ENCODE measurements at regions not wholly inside any gene's neighbourhood (a gene's known extent, or its start where the extent isn't known, plus 50 kb on each side); places are given as distances from the start of the nearest gene placed in this dataset.

- CTCF ChIA-PET, result no interaction called here
- TF ChIP-seq ZFP69B (tag by site-specific recombination; IDR thresholded peaks at IDR 0.05) (no peak), GLIS2 (tag by site-specific recombination; IDR thresholded peaks at IDR 0.05) (no peak), ZNF311 (tag by site-specific recombination; IDR thresholded peaks at IDR 0.05; ENCODE audit: borderline replicate concordance) (no peak), ZNF707 (tag by site-specific recombination; IDR thresholded peaks at IDR 0.05) (no peak), ZSCAN30 (tag by site-specific recombination; IDR thresholded peaks at IDR 0.05) (no peak), ZFP3 (tag by site-specific recombination; IDR thresholded peaks at IDR 0.05; ENCODE audit: low read depth) (no peak), ZBTB6 (tag by site-specific recombination; IDR thresholded peaks at IDR 0.05) (no peak), ZNF837 (tag by site-specific recombination; IDR thresholded peaks at IDR 0.05) (no peak), ZNF558 (tag by site-specific recombination; IDR thresholded peaks at IDR 0.05) (no peak), ZNF549 (tag by site-specific recombination; IDR thresholded peaks at IDR 0.05) (no peak), ZNF560 (tag by site-specific recombination; IDR thresholded peaks at IDR 0.05; ENCODE audit: borderline replicate concordance) (no peak), ZNF654 (tag by site-specific recombination; IDR thresholded peaks at IDR 0.05; ENCODE audit: low read depth) (no peak), ZNF140 (tag by site-specific recombination; IDR thresholded peaks at IDR 0.05) (no peak), ZNF423 (tag by site-specific recombination; IDR thresholded peaks at IDR 0.05) (no peak)
These were observed 428.5 kb downstream of the CCDC91 start for GRCh38 chr12:28618772-28619171.

GRCh38 chr12:28620281-28620680, 430.0 kb downstream of the CCDC91 start:
- H3K4me1 ChIP-seq (ENCODE audit: control insufficient read depth, insufficient read depth, low read length), result peaks cover 5% of the 10 kb centered on the region; the same call in 1 of the 2 replicates
- TF ChIP-seq ZNF776 (tag by site-specific recombination; IDR thresholded peaks at IDR 0.05; ENCODE audit: borderline replicate concordance) (no peak), ZNF48 (tag by site-specific recombination; IDR thresholded peaks at IDR 0.05) (no peak), ZNF558 (tag by site-specific recombination; IDR thresholded peaks at IDR 0.05) (no peak), ZNF157 (tag by site-specific recombination; IDR thresholded peaks at IDR 0.05) (no peak), ZNF473 (tag by site-specific recombination; IDR thresholded peaks at IDR 0.05) (no peak), ZNF146 (tag by site-specific recombination; IDR thresholded peaks at IDR 0.05) (no peak), KLF9 (tag by site-specific recombination; IDR thresholded peaks at IDR 0.05; ENCODE audit: low read depth) (no peak), MZF1 (tag by site-specific recombination; IDR thresholded peaks at IDR 0.05; ENCODE audit: borderline replicate concordance) (no peak), ATF2 (tag by site-specific recombination; IDR thresholded peaks at IDR 0.05; ENCODE audit: low read depth) (no peak), EGR2 (tag by site-specific recombination; IDR thresholded peaks at IDR 0.05; ENCODE audit: low read depth) (no peak), ZNF248 (tag by site-specific recombination; IDR thresholded peaks at IDR 0.05) (no peak), ZNF571 (tag by site-specific recombination; IDR thresholded peaks at IDR 0.05) (no peak), ZNF16 (tag by site-specific recombination; IDR thresholded peaks at IDR 0.05; ENCODE audit: low read depth) (no peak), ZNF23 (tag by site-specific recombination; IDR thresholded peaks at IDR 0.05; ENCODE audit: borderline replicate concordance) (no peak), SCRT2 (tag by site-specific recombination; IDR thresholded peaks at IDR 0.05) (no peak), ZNF654 (tag by site-specific recombination; IDR thresholded peaks at IDR 0.05; ENCODE audit: low read depth) (no peak), ZNF211 (tag by site-specific recombination; IDR thresholded peaks at IDR 0.05; ENCODE audit: low read depth) (no peak), ZNF404 (tag by site-specific recombination; IDR thresholded peaks at IDR 0.05) (no peak), ZSCAN30 (tag by site-specific recombination; IDR thresholded peaks at IDR 0.05) (no peak), MEIS1 (CRISPR knock-in tag; IDR thresholded peaks at IDR 0.05; ENCODE audit: borderline replicate concordance) (no peak)

More at GRCh38 chr12:28618772-28619171, 428.5 kb downstream of the CCDC91 start:
- Histone ChIP-seq H3K27ac (ENCODE audit: extremely low read depth, low read depth, low read length) (no peak overlapping the region), H3K4me1 (ENCODE audit: control insufficient read depth, insufficient read depth, low read length) (peaks cover 5% of the 10 kb centered on the region; the same call in 1 of the 2 replicates), H3K4me3 (ENCODE audit: low read depth, low read length) (no peak overlapping the region), H3K9me3 (ENCODE audit: control insufficient read depth, insufficient read depth, low read depth, low read length) (no peaks in the 10 kb centered on the region), H3K36me3 (ENCODE audit: control insufficient read depth in 2 of 2, insufficient read depth in 1 of 2, low read length in 2 of 2) (no peaks in the 10 kb centered on the region)
- POLR2A ChIA-PET, result no interaction called here

More at GRCh38 chr12:28620281-28620680, 430.0 kb downstream of the CCDC91 start:
- no peak overlapping the region for H3K27ac ChIP-seq (ENCODE audit: extremely low read depth, low read depth, low read length)
- H3K4me3 ChIP-seq (ENCODE audit: low read depth, low read length), result no peak overlapping the region
- H3K9me3 ChIP-seq (ENCODE audit: control insufficient read depth, insufficient read depth, low read depth, low read length), result no peaks in the 10 kb centered on the region
- POLR2A ChIA-PET, result no interaction called here
- CTCF ChIA-PET, result no interaction called here
- H3K36me3 ChIP-seq (ENCODE audit: control insufficient read depth in 2 of 2, insufficient read depth in 1 of 2, low read length in 2 of 2), result no peaks in the 10 kb centered on the region

All from HEK293 (cell line).